Transverse colon (tissue), 4 donors: ENCODE measurements at regions not wholly inside any gene's neighbourhood (a gene's known extent, or its start where the extent isn't known, plus 50 kb on each side); places are given as distances from the start of the nearest gene placed in this dataset.

Source experiments
- EP300 ChIP-seq: sonication (generic); formaldehyde crosslinking; IDR thresholded peaks from one replicate; pipeline ENCODE4 v1.6.1; 2017; ENCODE audit warnings: antibody characterized with exemption, low read depth
- POLR2A ChIP-seq: fragments of 450-650 bp; IDR thresholded peaks from one replicate; pipeline ENCODE4 v1.6.1; 2016; ENCODE audit warnings: antibody characterized with exemption, mild to moderate bottlenecking, moderate library complexity
- POLR2AphosphoS5 ChIP-seq, 3 donors: sonication (generic); formaldehyde crosslinking; IDR thresholded peaks; one replicate each; pipeline ENCODE4 v1.6.1; 2016; ENCODE audit warnings: antibody characterized with exemption in 3 of 3
- TF ChIP-seq, protein P1 (sequence below), 5 experiments: fragments of 200-600 bp in 3 of 5; fragments of 450-650 bp in 2 of 5; sonication (generic) in 3 of 5; IDR thresholded peaks; 1 replicate in 2 of 5; 2 replicates in 3 of 5; pipeline ENCODE4 v1.5.1; 2016 to 2017; ENCODE audit warnings: antibody characterized with exemption in 5 of 5, inconsistent platforms in 3 of 5, mild to moderate bottlenecking in 2 of 5, moderate library complexity in 1 of 5

DNA sequence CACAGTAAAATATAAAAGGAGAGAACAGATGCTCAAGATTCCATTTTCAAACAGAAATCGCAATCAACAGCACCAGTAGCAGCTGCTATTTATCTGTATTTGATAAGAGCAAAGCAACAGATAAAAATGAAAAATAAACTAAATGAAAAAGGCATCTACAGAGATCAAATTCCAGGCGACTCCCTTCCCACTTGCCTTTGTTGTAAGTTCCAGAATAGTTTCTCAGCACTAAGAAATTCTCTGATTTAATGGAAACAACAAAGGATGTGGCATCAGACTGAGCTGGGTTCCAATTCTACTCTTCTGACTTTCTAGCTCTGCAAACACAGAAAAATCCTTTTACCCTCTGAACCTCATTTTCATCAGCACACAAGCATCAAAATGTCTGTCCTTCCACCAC lies 110.8 kb upstream of the MME start:
- no peak for TF ChIP-seq POLR2A
- TF ChIP-seq, protein P1, sequence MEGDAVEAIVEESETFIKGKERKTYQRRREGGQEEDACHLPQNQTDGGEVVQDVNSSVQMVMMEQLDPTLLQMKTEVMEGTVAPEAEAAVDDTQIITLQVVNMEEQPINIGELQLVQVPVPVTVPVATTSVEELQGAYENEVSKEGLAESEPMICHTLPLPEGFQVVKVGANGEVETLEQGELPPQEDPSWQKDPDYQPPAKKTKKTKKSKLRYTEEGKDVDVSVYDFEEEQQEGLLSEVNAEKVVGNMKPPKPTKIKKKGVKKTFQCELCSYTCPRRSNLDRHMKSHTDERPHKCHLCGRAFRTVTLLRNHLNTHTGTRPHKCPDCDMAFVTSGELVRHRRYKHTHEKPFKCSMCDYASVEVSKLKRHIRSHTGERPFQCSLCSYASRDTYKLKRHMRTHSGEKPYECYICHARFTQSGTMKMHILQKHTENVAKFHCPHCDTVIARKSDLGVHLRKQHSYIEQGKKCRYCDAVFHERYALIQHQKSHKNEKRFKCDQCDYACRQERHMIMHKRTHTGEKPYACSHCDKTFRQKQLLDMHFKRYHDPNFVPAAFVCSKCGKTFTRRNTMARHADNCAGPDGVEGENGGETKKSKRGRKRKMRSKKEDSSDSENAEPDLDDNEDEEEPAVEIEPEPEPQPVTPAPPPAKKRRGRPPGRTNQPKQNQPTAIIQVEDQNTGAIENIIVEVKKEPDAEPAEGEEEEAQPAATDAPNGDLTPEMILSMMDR (IDR thresholded peaks at IDR 0.05), result no peak
- TF ChIP-seq EP300, result no peak
- no peak for TF ChIP-seq POLR2AphosphoS5 (IDR thresholded peaks at IDR 0.05)
